NOMO-1 treated with DMSO at 0.1 percent for 48 hours (cell line): ENCODE measurements at regions not wholly inside any gene's neighbourhood (a gene's known extent, or its start where the extent isn't known, plus 50 kb on each side); places are given as distances from the start of the nearest gene placed in this dataset.
"Not testable (repeated sequence)": the region's sequence is repeated elsewhere in the genome, so short reads cannot be mapped to it uniquely, and the experiment has no call there.

ENCODE experiments used
- DNase-seq: peaks from one replicate; lab custom pipeline; 2025; ENCODE audit not compliant: unreplicated experiment; lab: John Stamatoyannopoulos, UW

DNA sequence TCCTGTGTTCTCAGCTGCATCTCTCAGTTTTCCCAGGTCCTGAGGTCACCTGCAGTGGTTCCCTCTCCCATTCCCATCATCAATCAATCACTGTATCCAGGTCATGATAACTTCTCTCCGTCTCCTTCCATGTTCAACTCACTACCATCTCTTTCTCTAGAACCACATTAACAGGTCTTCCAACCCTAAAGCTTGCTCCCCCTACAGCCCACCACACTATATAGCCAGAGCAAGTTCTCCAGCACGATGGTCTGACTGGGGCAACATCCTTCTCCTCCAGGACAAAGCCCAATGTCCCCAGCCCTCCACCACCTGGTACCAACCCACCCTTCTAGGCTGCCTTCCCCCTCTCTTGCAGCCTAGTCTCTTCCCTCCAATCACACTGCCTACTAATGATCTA, 241.6 kb downstream of the CDK5RAP2 start:
- DNase-seq = no peak

GRCh38 chr9:120337131-120337530, 242.8 kb downstream of the CDK5RAP2 start:
- DNase-seq = no peak

DNA sequence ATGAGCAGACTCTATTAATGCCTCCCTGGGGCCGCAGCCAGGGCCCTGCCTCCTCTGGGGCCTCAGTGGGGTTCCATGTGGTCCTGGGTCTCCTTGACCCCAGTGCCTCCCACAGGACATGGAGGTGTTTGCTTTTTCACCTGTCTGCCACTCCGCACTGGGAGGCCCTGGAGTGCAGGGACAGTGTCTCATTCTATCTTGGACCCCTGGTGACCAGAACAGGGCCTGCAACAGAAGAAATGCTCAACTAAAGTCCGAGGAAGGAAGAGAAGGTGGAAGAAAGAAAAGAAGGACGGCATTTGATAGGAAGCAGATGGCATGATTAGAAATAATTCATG, 243.2 kb downstream of the CDK5RAP2 start:
- no peak for DNase-seq

GRCh38 chr9:120336021-120336752, 243.8 kb downstream of the CDK5RAP2 start:
- DNase-seq = no peak

DNA sequence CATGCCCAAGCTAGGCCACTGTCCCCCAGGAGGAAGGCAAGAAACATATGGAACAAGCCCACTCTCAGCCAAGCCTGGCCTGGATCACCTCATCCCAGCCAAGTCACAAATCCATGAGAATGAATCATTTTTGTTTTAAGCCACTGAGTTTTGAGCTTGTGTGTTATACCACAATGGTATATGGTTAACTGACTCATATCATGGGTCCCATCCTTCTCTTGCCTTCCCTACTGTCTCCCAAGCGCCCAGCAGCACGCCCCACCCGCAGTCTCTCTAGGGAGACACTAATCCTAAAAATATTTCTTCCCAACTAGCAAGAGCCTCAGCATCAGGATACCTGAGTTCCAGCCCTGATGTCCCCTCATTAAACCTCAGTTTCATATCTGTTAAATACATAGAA, 248.1 kb downstream of the CDK5RAP2 start:
- no peak for DNase-seq

GRCh38 chr9:120330031-120330430, 249.9 kb downstream of the CDK5RAP2 start:
- DNase-seq = no peak

DNA sequence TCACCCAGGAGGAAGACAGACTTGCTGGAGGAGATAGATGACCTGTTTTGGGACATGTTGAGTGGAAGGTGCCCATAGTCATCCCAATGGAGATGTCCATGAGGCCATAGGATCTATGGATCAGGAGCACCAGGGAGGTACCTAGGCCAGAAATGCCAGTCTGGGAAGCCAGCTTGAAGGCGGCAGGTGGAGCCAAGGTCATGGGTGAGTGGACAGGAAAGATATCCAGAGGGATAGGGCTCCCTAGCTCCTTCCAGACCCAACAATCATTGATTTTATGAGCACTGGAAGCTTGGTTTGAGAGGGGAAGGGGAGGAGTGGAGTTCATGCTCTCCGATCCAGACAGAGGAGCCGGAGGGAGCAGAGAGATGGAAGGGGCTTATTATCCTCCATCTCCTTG, 252.6 kb downstream of the CDK5RAP2 start:
- no peak for DNase-seq

- no peak for DNase-seq
These were observed 253.8 kb downstream of the CDK5RAP2 start for GRCh38 chr9:120326049-120326693.

GRCh38 chr9:120324996-120325642, 254.8 kb downstream of the CDK5RAP2 start:
- peak; percentile 62 for DNase-seq

DNA sequence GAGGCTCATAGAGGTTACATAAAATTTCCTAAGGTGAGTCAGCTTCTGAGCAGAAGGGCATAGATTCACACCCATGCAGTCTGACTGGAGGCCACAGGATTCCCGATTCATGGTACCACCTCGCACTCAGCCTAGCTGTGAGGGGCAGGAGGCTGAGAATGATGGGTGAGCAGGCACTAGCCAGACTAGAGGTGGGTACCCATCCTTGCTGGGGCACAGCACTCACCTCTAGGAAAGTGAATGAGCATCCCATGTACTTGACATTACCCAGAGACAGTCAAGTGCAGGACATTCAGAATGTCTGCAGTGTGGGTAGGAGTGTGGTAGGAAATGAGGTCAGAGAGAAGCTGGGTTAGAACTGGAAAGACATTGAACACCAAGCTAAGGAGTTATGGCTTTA, 255.5 kb downstream of the CDK5RAP2 start:
- DNase-seq = no peak

DNA sequence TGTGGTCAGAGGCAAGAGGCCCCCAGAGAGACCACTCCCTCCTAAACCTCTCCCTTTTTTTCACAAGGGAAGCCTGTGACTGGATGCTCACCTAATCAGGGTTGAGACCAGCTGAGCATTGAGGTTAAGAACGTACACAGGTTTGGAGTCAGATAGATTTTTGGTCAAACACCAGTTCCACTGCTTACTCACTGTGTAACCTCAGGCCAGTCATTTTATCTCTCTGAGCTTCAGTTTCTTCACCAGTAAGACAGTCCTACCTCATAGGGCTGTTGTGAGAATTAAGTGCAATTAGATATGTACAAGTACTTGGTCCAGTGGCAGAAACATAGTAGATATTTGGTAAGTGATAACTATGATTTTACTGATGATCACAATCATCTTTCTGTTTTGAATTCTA, 256.8 kb downstream of the CDK5RAP2 start:
- no peak for DNase-seq

DNA sequence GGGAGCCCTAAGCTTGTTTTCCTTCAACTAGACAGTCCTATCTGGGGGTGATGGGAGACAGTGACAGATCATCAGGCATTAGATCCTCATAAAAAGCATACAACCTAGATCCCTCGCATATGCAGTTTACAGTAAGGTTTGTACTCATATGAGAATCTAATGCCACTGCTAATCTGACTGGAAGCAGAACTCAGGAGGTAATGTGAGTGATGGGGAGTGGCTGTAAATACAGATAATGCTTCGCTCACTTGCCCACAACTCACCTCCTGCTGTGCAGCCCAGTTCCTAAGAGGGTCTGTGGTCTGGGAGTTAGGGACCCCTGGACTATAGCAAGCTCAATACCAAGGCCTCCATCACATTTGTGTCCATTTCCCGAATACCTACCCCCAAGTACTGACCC, 260.5 kb downstream of the CDK5RAP2 start:
- DNase-seq = no peak

DNA sequence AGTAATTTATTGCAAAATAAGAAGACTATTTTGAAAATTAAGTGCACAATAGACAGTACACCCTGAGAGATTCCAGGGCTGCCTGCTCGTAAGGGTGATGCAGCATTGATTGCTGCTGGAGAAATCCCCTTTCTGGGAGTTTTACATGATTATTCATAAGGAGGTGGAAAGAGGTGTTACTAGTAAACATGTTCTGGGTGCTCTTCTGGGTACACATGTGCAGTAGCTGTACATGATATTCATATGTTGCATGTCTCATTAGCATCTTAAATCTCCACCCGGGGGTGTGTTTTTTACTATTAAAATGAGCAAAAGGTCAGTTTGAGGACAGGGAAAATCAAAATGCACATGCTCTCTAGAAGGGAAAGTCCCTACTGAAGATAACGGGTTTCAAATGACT, 264.8 kb downstream of the CDK5RAP2 start:
- DNase-seq = no peak

DNA sequence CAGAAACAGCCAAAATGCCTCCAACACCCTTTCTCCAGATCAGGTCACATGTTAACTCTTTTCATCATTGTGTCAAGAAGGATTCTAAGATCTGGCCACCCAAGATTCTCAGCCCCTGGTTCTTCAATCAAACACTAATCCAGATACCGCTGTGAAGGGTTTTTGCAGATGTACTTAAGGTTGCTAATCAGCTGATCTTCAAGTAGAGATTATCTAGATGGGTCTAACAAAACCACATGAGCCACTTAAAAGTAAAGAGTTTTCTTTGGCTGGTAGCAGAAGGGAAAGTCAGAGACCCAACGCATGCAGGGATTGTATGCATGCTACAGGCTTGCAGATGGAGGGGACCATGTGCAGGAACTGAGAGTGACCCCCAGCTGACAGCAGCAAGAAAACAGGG, 267.9 kb downstream of the CDK5RAP2 start:
- no peak for DNase-seq

DNA sequence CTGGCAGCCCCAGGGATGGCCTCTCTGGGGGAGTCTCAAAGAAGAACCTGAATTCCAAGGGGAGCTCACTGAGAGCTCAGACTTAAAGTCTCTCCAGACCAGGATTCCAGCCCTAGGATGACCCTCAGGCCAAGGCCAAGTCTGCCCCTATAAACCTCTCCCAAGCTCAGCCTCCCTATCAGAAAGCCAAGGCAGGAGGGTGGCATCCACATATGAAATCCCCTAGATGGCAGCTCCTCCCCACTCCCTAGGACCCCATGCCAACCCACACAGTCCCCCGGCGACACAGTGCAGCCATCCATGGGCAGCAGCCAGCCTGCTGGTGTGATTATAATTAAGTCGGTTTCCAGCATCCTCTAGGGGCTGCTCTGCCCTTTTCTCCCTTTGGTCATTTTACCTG, 269.9 kb downstream of the CDK5RAP2 start:
- no peak for DNase-seq

DNA sequence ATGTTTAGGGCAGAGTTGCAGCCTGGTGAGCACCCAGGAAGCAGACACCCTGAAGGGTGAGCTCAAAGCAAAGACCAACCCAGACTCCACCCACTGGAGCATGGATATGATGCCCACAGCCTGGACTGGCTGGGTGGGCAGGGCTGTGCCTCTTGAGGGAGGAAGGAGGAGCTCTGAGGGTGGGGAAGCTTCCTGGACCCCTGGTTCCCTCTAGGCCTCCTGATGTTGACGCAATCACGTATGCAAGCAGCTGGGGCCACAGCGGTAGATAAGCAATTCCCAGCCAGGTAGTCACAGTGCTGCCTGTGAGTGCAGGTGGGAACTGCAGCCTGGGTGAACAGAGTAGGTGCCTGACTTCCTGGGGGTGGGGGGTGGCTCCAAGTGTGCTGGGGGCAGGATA, 271.5 kb downstream of the CDK5RAP2 start:
- DNase-seq = no peak

DNA sequence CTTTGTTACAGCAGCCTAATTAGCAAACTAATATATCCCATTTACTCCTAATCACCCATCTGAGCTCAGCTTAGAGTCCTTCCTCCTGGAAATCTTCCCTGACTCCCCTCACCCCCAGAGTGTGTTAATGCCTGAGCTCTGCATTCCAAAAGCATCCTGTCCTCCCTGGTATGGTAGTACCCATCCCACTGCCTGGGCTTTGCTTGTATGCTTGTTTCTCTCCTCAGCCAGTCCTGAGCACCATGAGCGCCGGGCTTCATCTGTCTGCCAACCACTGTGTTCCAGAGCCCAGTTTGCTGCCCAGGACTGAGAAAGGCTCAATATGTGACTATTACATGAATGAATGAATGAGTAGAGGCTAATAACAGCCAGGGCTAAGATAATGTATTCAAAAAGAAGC, 272.4 kb downstream of the CDK5RAP2 start:
- DNase-seq = no peak

- DNase-seq = no peak
These were observed 273.4 kb downstream of the CDK5RAP2 start for GRCh38 chr9:120306561-120306960.

- no peak for DNase-seq
These were observed 273.9 kb downstream of the CDK5RAP2 start for GRCh38 chr9:120306088-120306487.

DNA sequence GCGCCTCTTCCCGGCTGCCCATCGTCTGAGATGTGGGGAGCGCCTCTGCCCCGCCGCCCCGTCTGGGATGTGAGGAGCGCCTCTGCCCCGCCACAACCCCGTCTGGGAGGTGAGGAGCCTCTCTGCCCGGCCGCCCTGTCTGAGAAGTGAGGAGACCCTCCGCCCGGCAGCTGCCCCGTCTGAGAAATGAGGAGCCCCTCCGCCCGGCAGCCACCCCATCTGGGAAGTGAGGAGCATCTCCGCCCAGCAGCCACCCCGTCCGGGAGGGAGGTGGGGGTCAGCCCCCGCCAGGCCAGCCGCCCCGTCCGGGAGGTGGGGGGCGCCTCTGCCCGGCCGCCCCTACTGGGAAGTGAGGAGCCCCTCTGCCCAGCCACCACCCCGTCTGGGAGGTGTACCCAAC, 275.1 kb downstream of the CDK5RAP2 start:
- not testable (repeated sequence) for DNase-seq

DNA sequence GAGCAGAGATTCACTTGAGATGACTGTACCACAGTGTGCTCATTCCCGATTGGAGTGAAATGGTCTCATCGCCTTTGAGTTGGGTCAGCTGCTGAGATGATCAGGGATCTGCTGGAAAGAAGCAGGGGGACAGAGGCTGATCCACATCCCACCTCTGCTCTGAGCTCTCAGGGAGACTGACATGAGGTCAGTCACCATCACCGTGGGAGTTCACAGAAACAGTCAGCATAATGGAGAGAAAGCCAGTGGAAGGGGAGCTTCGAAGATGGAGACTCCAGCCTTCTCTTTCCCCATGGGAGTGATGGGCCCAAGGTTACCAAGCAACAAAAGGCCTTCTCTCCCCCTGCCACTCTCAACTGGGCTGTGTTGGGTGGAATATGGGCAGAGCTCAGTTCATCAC, 276.4 kb downstream of the CDK5RAP2 start:
- no peak for DNase-seq

DNA sequence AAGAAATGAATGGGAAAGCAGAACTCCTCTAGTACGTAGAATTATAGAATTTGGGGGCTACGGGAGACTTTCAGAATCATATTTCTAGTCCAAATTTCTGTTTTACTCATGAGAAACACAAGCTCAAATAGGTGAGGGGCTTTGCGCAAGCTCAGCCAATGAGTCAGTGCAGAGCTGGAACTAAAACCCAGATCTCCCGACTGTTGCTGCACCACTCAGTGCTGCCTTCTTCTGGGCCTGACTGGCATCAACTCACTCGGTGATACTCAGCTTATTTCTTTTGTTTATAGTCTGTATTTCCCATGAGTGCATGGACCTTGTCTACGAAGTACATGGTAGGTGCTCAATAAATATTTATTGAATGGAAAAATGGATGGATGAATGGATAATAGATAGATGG, 280.2 kb downstream of the CDK5RAP2 start:
- no peak for DNase-seq

- DNase-seq = no peak
These were observed 286.0 kb downstream of the CDK5RAP2 start for GRCh38 chr9:120294003-120294402.
